Nephron (organoid): ENCODE measurements at regions not wholly inside any gene's neighbourhood (a gene's known extent, or its start where the extent isn't known, plus 50 kb on each side); places are given as distances from the start of the nearest gene placed in this dataset.
"Not testable (repeated sequence)": the region's sequence is repeated elsewhere in the genome, so short reads cannot be mapped to it uniquely, and the experiment has no call there.

Experiments used
- H3K27ac Mint-ChIP-seq, 3 experiments: 2 replicates each; pipeline ENCODE4 v1.8.0; 2020; ENCODE audit warnings: mixed read lengths in 3 of 3, mild to moderate bottlenecking in 2 of 3, moderate library complexity in 1 of 3
- H3K27me3 Mint-ChIP-seq: 2 replicates; pipeline ENCODE4 v1.8.0; 2021; ENCODE audit warnings: low read depth, mild to moderate bottlenecking, moderate library complexity, mixed read lengths
- H3K36me3 Mint-ChIP-seq: 2 replicates; pipeline ENCODE4 v1.8.0; 2020; ENCODE audit warnings: low read depth, mixed read lengths
- H3K4me1 Mint-ChIP-seq: 2 replicates; pipeline ENCODE4 v1.8.0; 2020; ENCODE audit warnings: mixed read lengths
- H3K4me3 Mint-ChIP-seq, 3 experiments: 2 replicates each; pipeline ENCODE4 v1.8.0; 2020; ENCODE audit warnings: mild to moderate bottlenecking in 3 of 3, mixed read lengths in 3 of 3, moderate library complexity in 2 of 3
- H3K9me3 Mint-ChIP-seq: 2 replicates; pipeline ENCODE4 v1.8.0; 2020; ENCODE audit warnings: mixed read lengths
- TF ChIP-seq, protein P1 (sequence below), 3 experiments: fragments of 200-600 bp; sonication (generic); IDR thresholded peaks; one replicate each; pipeline ENCODE4 v1.5.0; 2021; ENCODE audit warnings: antibody characterized with exemption in 3 of 3; ENCODE audit not compliant: unreplicated experiment in 3 of 3

DNA sequence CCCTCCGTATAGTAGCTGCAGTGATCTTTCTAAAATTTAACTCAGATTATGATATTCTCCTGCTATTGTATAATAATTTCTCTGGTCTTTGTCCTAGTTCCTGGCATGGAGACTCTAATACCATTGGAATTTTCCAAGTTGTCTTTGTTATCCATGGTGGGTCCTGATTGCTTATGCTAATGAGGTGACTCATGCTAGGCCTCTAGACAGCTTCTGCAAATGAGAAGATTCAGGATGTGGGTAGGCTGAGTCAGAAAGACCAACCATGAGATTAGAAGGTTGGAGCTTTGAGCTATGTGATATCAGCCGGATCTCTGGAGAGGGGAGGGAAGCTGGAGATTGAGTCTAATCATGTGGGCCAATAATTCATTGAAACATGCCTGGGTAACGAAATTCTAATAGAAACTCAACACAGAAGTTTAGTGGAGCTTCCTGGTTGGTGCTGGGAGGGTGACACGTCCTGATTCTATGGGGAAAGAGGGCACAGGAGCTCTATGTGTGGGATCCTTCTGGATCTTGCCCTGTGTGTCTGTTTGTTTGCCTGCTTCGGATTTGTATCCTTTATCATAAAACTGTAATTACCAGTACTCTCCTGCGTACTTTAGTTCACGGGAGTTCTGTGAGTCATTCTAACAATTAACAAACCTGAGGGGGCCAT lies 73.2 kb upstream of the CNIH3 start:
- Mint-ChIP-seq H3K27me3 (no peaks in the 10 kb centered on the region), H3K9me3 (no peaks in the 10 kb centered on the region), H3K27ac (no peak overlapping the region), H3K36me3 (no peaks in the 10 kb centered on the region), H3K4me1 (peaks cover 30% of the 10 kb centered on the region), H3K4me3 (no peak overlapping the region)
- TF ChIP-seq, protein P1, sequence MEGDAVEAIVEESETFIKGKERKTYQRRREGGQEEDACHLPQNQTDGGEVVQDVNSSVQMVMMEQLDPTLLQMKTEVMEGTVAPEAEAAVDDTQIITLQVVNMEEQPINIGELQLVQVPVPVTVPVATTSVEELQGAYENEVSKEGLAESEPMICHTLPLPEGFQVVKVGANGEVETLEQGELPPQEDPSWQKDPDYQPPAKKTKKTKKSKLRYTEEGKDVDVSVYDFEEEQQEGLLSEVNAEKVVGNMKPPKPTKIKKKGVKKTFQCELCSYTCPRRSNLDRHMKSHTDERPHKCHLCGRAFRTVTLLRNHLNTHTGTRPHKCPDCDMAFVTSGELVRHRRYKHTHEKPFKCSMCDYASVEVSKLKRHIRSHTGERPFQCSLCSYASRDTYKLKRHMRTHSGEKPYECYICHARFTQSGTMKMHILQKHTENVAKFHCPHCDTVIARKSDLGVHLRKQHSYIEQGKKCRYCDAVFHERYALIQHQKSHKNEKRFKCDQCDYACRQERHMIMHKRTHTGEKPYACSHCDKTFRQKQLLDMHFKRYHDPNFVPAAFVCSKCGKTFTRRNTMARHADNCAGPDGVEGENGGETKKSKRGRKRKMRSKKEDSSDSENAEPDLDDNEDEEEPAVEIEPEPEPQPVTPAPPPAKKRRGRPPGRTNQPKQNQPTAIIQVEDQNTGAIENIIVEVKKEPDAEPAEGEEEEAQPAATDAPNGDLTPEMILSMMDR (IDR thresholded peaks at IDR 0.05; ENCODE audit: unreplicated experiment in 3 of 3) = no peak

DNA sequence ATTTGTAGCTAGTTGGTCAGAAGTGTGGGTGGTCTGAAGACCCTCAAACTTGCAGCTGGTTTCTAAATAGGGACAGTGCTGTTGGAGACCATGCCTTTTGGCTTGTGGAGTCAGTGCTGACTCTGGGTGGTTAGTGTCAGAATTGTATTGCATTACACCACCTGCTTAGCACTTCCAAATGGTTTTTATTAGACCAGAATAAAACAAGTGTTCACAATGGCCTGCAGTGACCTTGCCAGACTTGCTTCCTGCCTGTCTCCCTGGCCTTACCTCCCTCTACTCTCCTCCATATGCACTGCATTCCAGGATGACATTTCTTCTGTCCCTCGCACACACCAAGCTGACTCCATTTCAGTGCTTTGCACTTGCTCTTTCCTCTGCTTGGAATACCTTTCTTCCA lies 72.7 kb upstream of the CNIH3 start:
- TF ChIP-seq, protein P1 (IDR thresholded peaks at IDR 0.05; ENCODE audit: unreplicated experiment in 3 of 3) = no peak
- no peak overlapping the region for H3K4me3 Mint-ChIP-seq
- no peaks in the 10 kb centered on the region for H3K36me3 Mint-ChIP-seq
- H3K27me3 Mint-ChIP-seq = no peaks in the 10 kb centered on the region
- no peaks in the 10 kb centered on the region for H3K9me3 Mint-ChIP-seq
- peaks cover 30% of the 10 kb centered on the region for H3K4me1 Mint-ChIP-seq
- H3K27ac Mint-ChIP-seq = no peak overlapping the region

DNA sequence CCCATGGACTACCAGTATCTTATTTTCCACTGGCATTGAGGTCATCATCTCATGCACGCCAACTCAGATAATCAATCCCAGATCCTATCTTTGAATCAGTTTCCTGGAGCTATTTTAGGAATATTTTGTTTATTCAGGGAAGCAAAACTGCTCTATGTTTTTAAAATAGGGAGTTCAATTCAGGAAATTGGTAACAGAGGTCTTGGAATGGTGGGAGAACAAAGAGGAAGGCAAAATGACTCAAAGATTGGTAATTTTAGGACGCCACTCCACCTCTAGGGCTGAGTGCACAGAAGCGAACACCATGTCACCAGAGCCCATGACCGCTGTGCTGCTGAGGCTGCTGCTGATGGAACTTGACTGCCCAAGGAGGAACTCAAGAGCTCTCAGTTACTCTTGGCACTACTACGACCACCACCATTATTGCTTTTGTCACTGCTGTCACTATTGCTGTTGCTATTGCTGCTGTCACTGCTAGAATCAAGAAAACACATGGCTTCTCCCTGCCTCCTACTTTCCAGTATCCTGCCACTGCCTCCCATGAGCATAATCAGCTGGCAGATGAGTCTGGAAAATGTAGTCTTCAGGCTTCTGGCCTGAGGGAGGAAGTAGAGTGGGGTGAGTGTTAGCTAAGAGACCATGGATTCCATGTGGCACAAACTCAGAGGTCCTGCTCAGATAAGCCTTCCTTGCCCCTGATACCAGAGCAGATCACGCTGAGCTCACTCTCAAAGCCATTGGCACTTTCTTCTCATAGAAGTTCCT lies 71.6 kb upstream of the CNIH3 start:
- Mint-ChIP-seq H3K27me3 (no peaks in the 10 kb centered on the region), H3K4me1 (peaks cover 30% of the 10 kb centered on the region), H3K4me3 (no peak overlapping the region), H3K9me3 (no peaks in the 10 kb centered on the region), H3K27ac (no peak overlapping the region), H3K36me3 (no peaks in the 10 kb centered on the region)
- TF ChIP-seq, protein P1 (IDR thresholded peaks at IDR 0.05; ENCODE audit: unreplicated experiment in 3 of 3) = no peak

DNA sequence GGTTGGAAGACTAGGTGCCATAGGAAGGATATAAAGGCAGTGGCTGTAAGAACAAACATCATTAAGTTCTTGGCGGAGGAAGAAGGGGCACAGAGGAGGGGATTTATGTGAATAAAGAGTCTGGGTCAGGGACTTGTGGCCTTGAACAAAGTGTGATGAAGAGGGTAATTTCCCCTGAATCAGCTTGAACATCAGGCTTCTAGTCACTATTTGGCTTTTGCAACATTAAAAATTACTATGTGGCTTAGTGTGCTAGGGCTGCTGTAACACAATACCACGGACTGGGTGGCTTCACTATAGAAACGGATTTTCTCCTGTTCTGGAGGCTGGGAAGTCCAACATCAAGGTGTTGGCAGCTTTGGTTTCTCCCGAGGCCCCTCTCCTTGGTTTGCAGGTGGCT lies 70.5 kb upstream of the CNIH3 start:
- no peak overlapping the region for H3K27ac Mint-ChIP-seq
- no peaks in the 10 kb centered on the region for H3K27me3 Mint-ChIP-seq
- H3K9me3 Mint-ChIP-seq = no peaks in the 10 kb centered on the region
- TF ChIP-seq, protein P1 (IDR thresholded peaks at IDR 0.05; ENCODE audit: unreplicated experiment in 3 of 3) = no peak
- H3K4me1 Mint-ChIP-seq = peaks cover 30% of the 10 kb centered on the region
- no peak overlapping the region for H3K4me3 Mint-ChIP-seq
- no peaks in the 10 kb centered on the region for H3K36me3 Mint-ChIP-seq

DNA sequence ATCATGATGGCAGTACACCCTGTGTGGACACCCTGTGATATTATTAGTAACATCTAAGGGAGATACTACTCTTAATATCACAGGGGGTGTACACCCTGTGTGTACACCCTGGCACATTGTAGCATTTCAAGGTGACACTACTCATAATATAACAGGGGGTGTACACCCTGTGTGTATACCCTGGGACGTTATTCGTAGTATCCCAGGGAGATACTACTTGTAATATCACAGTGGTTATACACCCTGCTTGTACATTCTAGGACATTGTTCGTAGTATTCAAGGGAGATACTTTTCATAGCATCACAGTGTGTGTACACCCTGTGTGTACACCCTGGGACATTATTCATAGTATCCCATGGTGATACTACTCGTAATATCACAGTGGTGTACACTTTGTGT lies 67.4 kb upstream of the CNIH3 start:
- Mint-ChIP-seq H3K27me3 (no peaks in the 10 kb centered on the region), H3K4me1 (peaks cover 15% of the 10 kb centered on the region), H3K9me3 (no peaks in the 10 kb centered on the region), H3K27ac (no peak overlapping the region), H3K4me3 (no peak overlapping the region), H3K36me3 (no peaks in the 10 kb centered on the region)
- TF ChIP-seq, protein P1 (IDR thresholded peaks at IDR 0.05; ENCODE audit: unreplicated experiment in 3 of 3) = no peak

DNA sequence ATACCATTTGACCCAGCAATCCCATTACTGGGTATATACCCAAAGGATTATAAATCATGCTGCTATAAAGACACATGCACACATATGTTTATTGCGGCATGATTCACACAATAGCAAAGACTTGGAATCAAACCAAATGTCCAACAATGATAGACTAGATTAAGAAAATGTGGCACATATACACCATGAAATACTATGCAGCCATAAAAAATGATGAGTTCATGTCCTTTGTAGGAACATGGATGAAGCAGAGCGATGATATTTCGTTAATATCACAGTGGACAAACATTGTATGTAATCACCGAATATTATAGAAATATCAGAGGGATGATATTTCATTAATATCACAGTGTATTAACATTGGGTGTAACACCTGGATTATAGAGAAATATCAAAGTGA lies 64.9 kb upstream of the CNIH3 start:
- H3K27me3 Mint-ChIP-seq, H3K27ac Mint-ChIP-seq: not testable (repeated sequence)

More for the DNA sequence above, 64.9 kb upstream of the CNIH3 start:
- H3K36me3 Mint-ChIP-seq, H3K4me3 Mint-ChIP-seq, H3K4me1 Mint-ChIP-seq, H3K9me3 Mint-ChIP-seq: not testable (repeated sequence)
